ENCODE measurements at regions not wholly inside any gene's neighbourhood (a gene's known extent, or its start where the extent isn't known, plus 50 kb on each side); places are given as distances from the start of the nearest gene placed in this dataset.

DNA sequence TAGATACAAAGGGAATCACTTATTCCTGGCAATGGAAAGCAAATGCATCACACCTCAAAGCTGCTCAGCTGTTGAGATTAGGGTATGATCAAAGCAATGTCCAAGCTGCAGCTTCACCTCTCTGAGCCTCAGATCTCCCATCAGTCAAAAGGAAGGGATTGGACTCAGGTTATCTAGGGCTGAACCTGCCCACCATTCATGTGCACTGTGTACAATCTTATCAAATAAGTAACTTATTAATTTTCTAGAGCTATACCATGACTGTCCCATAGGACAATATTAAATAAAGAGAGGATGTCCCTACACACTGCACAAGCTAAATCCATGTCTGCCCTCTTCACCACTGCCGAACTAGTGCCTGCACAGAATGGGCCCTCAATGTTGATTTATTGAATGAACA, 127.0 kb downstream of the HSD17B3 start:
- Histone ChIP-seq H3K27ac (no peak overlapping the region), H3K4me3 (no peak overlapping the region), H3K4me1 (replicated peaks) (peaks cover 2% of the 10 kb centered on the region), H3K9me3 (no peaks in the 10 kb centered on the region), H3K27me3 (replicated peaks; ENCODE audit: insufficient read depth) (no peaks in the 10 kb centered on the region), H3K36me3 (no peaks in the 10 kb centered on the region)
- no peak for DNase-seq (ENCODE audit: low spot score)
- WGBS = 100% methylated on average over 1 of the region's 1 CpG
- intact Hi-C loops (cut with DNase I) = no loop called here
- no peak for TF ChIP-seq POLR2AphosphoS5 (IDR thresholded peaks at IDR 0.05)
- TF ChIP-seq, protein P1, sequence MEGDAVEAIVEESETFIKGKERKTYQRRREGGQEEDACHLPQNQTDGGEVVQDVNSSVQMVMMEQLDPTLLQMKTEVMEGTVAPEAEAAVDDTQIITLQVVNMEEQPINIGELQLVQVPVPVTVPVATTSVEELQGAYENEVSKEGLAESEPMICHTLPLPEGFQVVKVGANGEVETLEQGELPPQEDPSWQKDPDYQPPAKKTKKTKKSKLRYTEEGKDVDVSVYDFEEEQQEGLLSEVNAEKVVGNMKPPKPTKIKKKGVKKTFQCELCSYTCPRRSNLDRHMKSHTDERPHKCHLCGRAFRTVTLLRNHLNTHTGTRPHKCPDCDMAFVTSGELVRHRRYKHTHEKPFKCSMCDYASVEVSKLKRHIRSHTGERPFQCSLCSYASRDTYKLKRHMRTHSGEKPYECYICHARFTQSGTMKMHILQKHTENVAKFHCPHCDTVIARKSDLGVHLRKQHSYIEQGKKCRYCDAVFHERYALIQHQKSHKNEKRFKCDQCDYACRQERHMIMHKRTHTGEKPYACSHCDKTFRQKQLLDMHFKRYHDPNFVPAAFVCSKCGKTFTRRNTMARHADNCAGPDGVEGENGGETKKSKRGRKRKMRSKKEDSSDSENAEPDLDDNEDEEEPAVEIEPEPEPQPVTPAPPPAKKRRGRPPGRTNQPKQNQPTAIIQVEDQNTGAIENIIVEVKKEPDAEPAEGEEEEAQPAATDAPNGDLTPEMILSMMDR (IDR thresholded peaks at IDR 0.05) = no peak
- TF ChIP-seq POLR2A (IDR thresholded peaks at IDR 0.05) = no peak

DNA sequence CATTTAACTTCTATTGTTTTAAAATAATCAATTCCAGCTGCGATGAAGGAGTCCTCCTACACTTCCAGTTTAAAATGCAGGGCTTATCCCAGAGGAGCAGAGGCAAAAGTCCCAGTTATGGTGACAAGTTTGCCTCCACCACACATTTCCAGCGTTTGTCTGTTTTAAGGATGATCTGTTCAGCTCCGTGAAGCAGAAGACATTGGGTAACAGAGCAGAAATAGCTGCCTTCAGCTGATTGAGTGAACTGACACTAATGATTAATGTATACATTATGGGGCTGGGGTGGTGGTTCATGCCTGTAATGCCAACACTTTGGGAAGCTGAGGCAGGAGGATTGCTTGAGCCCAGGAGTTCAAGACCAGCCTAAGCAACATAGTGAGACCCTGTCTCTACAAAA, 127.6 kb downstream of the HSD17B3 start:
- TF ChIP-seq, protein P1 (IDR thresholded peaks at IDR 0.05) = no peak
- no peak for TF ChIP-seq POLR2A (IDR thresholded peaks at IDR 0.05)
- TF ChIP-seq POLR2AphosphoS5 (IDR thresholded peaks at IDR 0.05) = no peak
- Histone ChIP-seq H3K27ac (no peak overlapping the region), H3K9me3 (no peaks in the 10 kb centered on the region), H3K27me3 (replicated peaks; ENCODE audit: insufficient read depth) (no peaks in the 10 kb centered on the region), H3K4me1 (replicated peaks) (peaks cover 8% of the 10 kb centered on the region), H3K36me3 (no peaks in the 10 kb centered on the region), H3K4me3 (no peak overlapping the region)
- DNase-seq (ENCODE audit: low spot score) = no peak
- 94% methylated on average over 3 of the region's 3 CpGs for WGBS
- intact Hi-C loops (cut with DNase I) = no loop called here

DNA sequence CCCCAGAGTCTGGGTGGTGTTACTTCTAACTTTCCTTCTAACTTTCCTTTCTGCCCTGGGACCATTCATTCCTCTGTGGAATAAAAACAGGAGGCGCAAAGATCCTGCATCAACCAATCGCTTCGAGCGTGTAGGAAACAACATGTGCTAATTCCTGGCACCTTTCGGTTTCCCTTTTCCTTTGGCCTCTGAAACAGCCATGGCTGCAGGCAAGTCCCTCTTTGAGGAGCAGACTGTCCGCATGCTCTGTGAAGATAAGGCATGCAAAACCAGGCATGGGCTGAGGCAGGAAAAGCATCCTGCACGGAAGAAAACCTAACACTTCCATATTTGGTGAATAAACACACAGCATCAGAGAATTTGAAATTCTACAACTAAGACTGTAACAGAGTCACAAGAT, 128.3 kb downstream of the HSD17B3 start:
- 82% methylated on average over 7 of the region's 7 CpGs for WGBS
- H3K9me3 ChIP-seq = no peaks in the 10 kb centered on the region
- H3K4me3 ChIP-seq = no peak overlapping the region
- H3K4me1 ChIP-seq (replicated peaks) = peaks cover 12% of the 10 kb centered on the region
- DNase-seq (ENCODE audit: low spot score) = no peak
- no peaks in the 10 kb centered on the region for H3K36me3 ChIP-seq
- TF ChIP-seq, protein P1 (IDR thresholded peaks at IDR 0.05) = no peak
- intact Hi-C loops (cut with DNase I) = no loop called here
- no peak overlapping the region for H3K27ac ChIP-seq
- no peaks in the 10 kb centered on the region for H3K27me3 ChIP-seq (replicated peaks; ENCODE audit: insufficient read depth)

DNA sequence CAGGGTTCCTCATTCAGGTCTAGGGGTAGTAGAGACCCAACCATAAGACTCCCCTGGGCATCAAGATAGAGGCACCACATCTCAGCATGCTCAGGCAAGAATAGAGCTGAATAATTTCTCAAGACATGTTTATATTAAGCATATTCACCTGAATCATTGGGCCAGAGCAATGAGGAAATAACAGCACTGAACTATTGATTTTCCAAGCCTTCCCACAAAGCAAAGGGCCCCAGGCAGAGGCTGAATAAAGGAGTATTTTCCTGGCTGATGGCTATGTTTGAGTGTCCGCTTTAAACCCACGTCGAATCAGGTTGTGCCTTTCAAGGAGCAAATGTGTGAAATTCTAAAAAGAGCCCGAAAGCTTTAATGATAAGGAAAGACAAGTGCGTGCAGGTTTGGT, 129.2 kb downstream of the HSD17B3 start:
- no peak for DNase-seq (ENCODE audit: low spot score)
- no peak overlapping the region for H3K27ac ChIP-seq

DNA sequence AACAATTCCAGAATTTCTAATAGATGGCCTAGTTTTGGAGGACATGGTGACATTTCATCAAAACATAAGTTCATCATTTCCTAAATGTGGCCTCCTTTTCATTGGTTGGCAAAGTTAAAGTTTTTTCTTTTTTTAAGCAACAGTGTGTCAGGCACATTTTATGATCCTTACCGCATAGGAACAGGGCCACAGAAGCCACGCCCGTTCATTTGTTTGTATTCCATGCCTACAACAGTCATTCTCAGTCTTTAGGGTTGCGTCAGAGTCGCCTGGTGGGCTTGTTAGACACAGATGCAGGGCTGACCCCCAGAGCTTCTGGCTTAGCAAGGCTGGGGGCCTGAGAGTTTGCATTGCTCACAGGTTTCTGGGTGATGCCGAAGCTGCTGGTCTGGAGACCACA, 130.2 kb downstream of the HSD17B3 start:
- Histone ChIP-seq H3K4me1 (replicated peaks) (peaks cover 12% of the 10 kb centered on the region), H3K36me3 (no peaks in the 10 kb centered on the region), H3K9me3 (no peaks in the 10 kb centered on the region), H3K27ac (no peak overlapping the region), H3K27me3 (replicated peaks; ENCODE audit: insufficient read depth) (no peaks in the 10 kb centered on the region), H3K4me3 (no peak overlapping the region)
- TF ChIP-seq, protein P1 (IDR thresholded peaks at IDR 0.05) = no peak
- no peak for TF ChIP-seq POLR2AphosphoS5 (IDR thresholded peaks at IDR 0.05)
- intact Hi-C loops (cut with DNase I) = no loop called here
- no peak for DNase-seq (ENCODE audit: low spot score)
- WGBS = 86% methylated on average over 6 of the region's 6 CpGs

More for the DNA sequence above, 129.2 kb downstream of the HSD17B3 start:
- Histone ChIP-seq H3K9me3 (no peaks in the 10 kb centered on the region), H3K4me3 (no peak overlapping the region), H3K36me3 (no peaks in the 10 kb centered on the region), H3K27me3 (replicated peaks; ENCODE audit: insufficient read depth) (no peaks in the 10 kb centered on the region), H3K4me1 (replicated peaks) (peaks cover 12% of the 10 kb centered on the region)
- WGBS = 54% methylated on average over 5 of the region's 5 CpGs
- TF ChIP-seq, protein P1 (IDR thresholded peaks at IDR 0.05) = no peak
- no peak for TF ChIP-seq POLR2A (IDR thresholded peaks at IDR 0.05)
- peak; percentile 31 for TF ChIP-seq POLR2AphosphoS5 (IDR thresholded peaks at IDR 0.05)
- intact Hi-C loops (cut with DNase I) = no loop called here

Data from prostate gland (tissue), 2 donors.